CD4-positive, alpha-beta T cell treated with Interleukin-2 at 100 ng/mL for 4 hours (primary cell): ENCODE measurements at regions not wholly inside any gene's neighbourhood (a gene's known extent, or its start where the extent isn't known, plus 50 kb on each side); places are given as distances from the start of the nearest gene placed in this dataset.

Experiments used
- DNase-seq: peaks from one replicate; pipeline ENCODE4 v3.0.0-alpha.2; 2020; ENCODE audit warnings: low spot score

- no peak for DNase-seq
Observed at GRCh38 chr3:22113453-22113852, 362.4 kb upstream of the ZNF385D start.

- no peak for DNase-seq
Observed at GRCh38 chr3:22115581-22115980, 364.6 kb upstream of the ZNF385D start.

DNA sequence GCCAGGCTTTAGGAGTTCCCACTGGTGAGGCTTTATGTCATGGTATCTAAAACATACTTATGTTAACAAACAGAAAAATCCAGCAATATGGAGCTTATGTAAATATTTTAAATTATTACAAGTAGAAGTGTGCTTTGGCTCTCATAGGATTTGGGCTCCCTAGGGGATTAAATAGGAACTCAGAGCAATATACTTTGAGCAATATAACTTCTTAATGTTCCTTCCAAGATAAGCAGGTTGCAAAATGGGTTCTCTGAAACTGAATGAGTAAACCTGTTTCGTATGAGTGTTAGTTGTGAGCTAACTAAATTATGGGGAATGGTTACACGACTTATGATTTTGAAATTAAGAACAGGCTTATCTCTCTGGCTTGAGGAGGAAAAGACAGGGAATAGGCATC lies 366.1 kb upstream of the ZNF385D start:
- no peak for DNase-seq

DNA sequence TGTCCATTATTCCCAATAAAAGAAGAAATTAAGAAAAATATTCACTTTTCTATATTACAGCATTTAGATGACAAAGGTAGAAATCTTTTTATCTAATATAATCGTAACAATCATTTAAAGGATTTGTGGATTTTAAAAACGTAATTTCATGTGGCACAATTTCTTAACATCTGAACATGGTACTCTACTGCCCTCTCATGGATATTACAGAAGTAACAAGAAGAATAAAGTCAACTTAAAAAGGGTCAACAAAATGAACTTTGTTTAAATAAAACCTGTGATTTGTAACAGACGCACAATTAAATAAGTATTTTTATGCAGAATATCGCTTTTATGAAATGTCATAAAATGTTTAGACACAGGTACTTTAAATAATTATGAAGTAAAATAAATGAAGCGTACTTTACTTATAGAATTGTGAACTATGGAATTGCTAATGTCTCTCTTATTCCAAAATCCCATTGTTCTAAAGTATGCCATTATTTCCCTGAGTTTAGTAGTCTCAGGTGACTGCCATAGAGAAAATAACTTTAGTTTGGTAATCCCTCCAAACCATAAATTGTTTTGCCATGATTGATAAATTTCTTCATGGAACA lies 366.8 kb upstream of the ZNF385D start:
- DNase-seq = no peak

DNA sequence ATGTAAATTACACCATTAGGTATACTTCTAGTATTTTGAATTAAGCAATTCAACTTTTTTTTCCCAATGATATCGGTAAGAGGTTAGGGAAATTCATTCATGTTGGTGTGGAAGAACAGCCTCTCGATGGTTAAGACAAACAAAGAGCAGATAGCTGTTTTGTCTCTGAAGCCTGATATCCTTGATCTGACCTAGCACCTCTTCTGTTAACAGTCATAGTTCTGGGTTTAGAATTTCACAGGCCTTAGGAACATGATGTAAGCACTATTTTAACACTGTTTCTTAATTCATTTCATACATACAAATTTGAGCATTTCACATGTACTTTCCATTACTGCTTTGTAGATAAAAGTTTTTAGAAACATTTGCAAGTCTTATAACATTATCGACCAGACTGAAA lies 367.5 kb upstream of the ZNF385D start:
- no peak for DNase-seq

GRCh38 chr3:22121068-22121701 lies 370.2 kb upstream of the ZNF385D start:
- no peak for DNase-seq

- DNase-seq = no peak
Observed at GRCh38 chr3:22122567-22122966, 371.6 kb upstream of the ZNF385D start.

- no peak for DNase-seq
Observed at GRCh38 chr3:22129101-22129500, 378.1 kb upstream of the ZNF385D start.

- DNase-seq = no peak
Observed at GRCh38 chr3:22141769-22142168, 390.8 kb upstream of the ZNF385D start.

DNA sequence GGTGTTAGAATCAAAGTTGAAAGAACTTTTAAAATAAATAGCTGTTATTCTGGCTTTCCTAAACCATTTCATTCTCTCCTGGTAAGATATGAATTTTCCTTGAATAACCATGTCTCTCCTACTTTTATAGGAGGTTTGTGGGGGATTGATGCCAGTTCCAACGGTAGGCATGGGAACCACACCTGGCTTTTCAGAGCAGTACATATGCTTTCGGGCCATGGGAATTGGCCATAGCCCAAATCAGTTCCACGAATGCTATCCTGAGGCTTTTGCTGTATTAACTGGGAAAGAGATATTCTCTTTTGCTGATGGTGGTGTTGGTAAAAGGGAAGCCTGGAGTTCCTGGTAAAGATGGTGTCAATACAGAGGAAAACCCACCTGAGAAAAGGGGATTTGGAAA lies 396.2 kb upstream of the ZNF385D start:
- DNase-seq = no peak

DNA sequence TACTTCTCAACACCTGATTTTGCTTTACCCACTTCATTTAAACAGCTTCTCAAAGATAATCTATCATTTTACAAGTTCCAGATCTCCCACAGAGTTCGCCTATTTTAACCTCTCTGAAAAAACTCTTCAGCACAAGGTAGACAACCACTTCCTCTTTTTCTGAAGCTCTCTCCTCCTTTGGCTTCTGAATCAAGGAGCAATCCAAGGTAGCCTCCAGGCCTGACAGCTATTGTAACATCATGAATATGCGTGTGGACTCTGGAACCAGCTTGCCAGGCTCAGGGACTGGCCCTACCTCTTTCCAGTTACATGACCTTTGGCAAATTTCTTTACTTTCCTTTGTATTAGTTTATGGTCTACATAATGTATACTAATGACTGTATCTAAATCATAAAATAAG lies 405.9 kb upstream of the ZNF385D start:
- DNase-seq = no peak

- DNase-seq = no peak
Observed at GRCh38 chr3:22157848-22158247, 406.8 kb upstream of the ZNF385D start.

- DNase-seq = no peak
Observed at GRCh38 chr3:22159004-22159695, 408.1 kb upstream of the ZNF385D start.

- no peak for DNase-seq
Observed at GRCh38 chr3:22161315-22161714, 410.3 kb upstream of the ZNF385D start.

- no peak for DNase-seq
Observed at GRCh38 chr3:22170370-22170769, 419.4 kb upstream of the ZNF385D start.

DNA sequence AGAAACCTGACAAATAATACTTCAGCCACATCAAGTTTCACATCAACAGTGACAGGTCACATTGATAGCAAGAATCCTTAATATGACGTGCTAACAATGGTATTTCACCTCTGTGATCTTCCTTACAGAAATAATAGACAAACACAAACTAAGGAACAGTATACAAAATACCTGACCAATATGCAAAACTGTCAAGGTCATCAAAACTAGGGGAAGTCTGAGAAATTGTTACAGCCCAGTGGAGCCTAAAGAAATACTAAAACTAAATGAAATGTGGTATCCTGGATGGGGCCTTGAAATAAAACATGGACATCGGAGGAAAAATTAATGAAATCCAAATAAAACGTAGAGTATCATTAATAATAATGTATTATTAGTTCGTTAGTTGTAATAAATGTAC lies 422.0 kb upstream of the ZNF385D start:
- no peak for DNase-seq

GRCh38 chr3:22175947-22176346 lies 424.9 kb upstream of the ZNF385D start:
- no peak for DNase-seq

- DNase-seq = no peak
Observed at GRCh38 chr3:22176911-22177310, 425.9 kb upstream of the ZNF385D start.

DNA sequence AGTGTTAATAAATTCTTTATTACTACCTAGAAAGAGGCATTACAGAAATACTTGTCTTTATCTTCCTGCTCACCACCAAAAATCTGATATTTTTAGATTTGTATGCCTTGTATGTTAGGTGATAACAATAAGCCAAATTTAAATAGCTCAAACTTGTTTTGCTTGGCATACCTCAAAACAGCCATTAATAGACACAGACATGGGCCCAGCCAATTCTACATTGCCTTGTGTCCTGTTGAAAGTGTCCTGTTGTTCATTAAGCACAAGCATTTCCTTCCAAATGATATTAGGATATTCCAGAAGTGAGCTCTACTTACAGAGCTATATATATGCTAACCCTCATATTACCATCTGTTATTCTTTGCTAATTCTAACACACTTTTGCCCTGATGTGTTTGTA lies 438.6 kb upstream of the ZNF385D start:
- no peak for DNase-seq

DNA sequence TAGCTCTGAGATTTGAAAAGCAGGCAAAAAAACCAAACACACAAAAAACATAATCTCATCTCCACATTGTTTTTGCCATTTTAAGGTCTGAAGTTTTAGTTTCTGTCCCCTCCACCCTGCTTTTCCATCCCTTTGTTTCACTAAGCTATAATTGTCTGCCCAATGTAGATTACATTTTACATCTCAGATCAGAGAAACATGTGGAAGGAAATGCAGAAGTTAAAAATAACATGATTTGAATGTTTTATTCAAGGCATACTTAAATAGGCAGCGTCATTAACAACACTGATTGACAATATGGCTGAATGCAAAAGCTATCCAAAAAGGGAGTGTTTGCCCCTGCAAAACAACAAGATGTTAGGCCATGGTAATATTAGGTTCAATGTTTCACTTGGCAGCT lies 448.1 kb upstream of the ZNF385D start:
- DNase-seq = no peak

GRCh38 chr3:22208844-22209243 lies 457.8 kb upstream of the ZNF385D start:
- no peak for DNase-seq

DNA sequence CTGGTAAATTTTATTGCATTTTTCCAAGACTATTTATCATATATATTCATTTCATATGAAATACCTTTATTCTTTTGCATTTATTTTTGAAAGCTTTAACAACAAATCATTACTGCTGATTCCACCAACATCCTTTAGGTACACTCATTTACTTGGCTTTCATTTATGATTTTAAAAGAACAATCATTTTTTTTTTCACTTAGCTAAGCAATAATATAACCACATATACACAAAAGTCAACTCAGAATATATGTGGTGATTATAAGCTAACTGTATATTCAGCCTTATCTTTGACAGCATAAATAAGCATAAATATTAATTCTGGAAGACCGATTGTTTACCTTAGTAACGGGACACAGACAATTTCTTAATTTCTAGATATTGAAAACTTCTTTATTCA lies 458.6 kb upstream of the ZNF385D start:
- no peak for DNase-seq

- no peak for DNase-seq
Observed at GRCh38 chr3:22210693-22211092, 459.7 kb upstream of the ZNF385D start.

DNA sequence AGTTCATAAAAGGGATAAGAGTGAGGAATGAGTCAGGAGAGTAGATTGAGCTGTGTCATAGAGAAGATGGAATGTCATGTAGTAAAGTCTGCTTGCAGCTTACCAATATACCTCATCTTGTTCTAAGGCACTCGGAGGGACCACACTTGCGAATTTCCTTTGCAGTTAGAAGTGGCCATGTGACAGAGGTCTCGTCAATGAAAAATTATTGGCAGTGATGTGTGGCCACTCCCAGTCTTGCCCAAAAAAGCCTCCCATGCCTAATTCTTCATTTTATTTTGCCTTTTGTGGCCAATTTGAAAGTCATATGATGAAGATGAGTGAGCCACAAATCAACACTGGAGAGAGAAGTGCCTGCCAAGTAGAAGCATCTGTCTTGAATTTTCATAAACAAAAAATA lies 465.6 kb upstream of the ZNF385D start:
- no peak for DNase-seq
